Mesenchymal stem cell (in vitro differentiated cells and primary cell): ENCODE measurements at regions not wholly inside any gene's neighbourhood (a gene's known extent, or its start where the extent isn't known, plus 50 kb on each side); places are given as distances from the start of the nearest gene placed in this dataset.

ENCODE experiments used
- DNase-seq: peaks from one replicate; pipeline ENCODE4 v3.0.0-alpha.2; 2013
- H2AFZ ChIP-seq: one replicate; pipeline ENCODE4 v1.6.1; 2013; ENCODE audit warnings: low read depth, mild to moderate bottlenecking, control low read depth, inconsistent platforms, low read length, moderate library complexity
- H2AK5ac ChIP-seq: 2 replicates; pipeline ENCODE4 v1.6.1; 2013; ENCODE audit warnings: low read length, moderate library complexity, mild to moderate bottlenecking, inconsistent platforms; ENCODE audit not compliant: severe bottlenecking
- H2BK120ac ChIP-seq: one replicate; pipeline ENCODE4 v1.6.1; 2013; ENCODE audit warnings: low read depth, mild to moderate bottlenecking, inconsistent platforms, low read length, moderate library complexity
- H2BK12ac ChIP-seq, 2 experiments: one replicate each; pipeline ENCODE4 v1.6.1; 2013; ENCODE audit warnings: inconsistent platforms in 2 of 2, low read length in 2 of 2, mild to moderate bottlenecking in 2 of 2, moderate library complexity in 2 of 2, control low read depth in 1 of 2
- H2BK15ac ChIP-seq: one replicate; pipeline ENCODE4 v1.6.1; 2013; ENCODE audit warnings: mild to moderate bottlenecking, low read depth, inconsistent platforms; ENCODE audit not compliant: poor library complexity, severe bottlenecking
- H2BK5ac ChIP-seq: 2 replicates; pipeline ENCODE4 v1.6.1; 2013; ENCODE audit warnings: low read depth, mild to moderate bottlenecking, low read length, control low read depth, inconsistent platforms; ENCODE audit not compliant: poor library complexity, severe bottlenecking
- H3K14ac ChIP-seq, 2 experiments: one replicate each; pipeline ENCODE4 v1.6.1; 2013; ENCODE audit warnings: inconsistent platforms in 2 of 2, low read length in 2 of 2, control low read depth in 1 of 2, mild to moderate bottlenecking in 1 of 2, moderate library complexity in 1 of 2
- H3K18ac ChIP-seq, 2 experiments: one replicate each; pipeline ENCODE4 v1.6.1; 2013; ENCODE audit warnings: inconsistent platforms in 2 of 2, low read length in 2 of 2, control low read depth in 1 of 2, low read depth in 1 of 2, mild to moderate bottlenecking in 1 of 2
- H3K23ac ChIP-seq, 2 experiments: one replicate each; pipeline ENCODE4 v1.6.1; 2013; ENCODE audit warnings: inconsistent platforms in 2 of 2, low read length in 2 of 2, mild to moderate bottlenecking in 2 of 2, moderate library complexity in 2 of 2, control low read depth in 1 of 2
- H3K27ac ChIP-seq: 2 replicates; pipeline ENCODE4 v1.5.1; 2013; ENCODE audit warnings: mild to moderate bottlenecking, moderate library complexity, low read length, control low read depth, inconsistent platforms; ENCODE audit not compliant: poor library complexity, severe bottlenecking
- H3K27me3 ChIP-seq, 2 experiments: 2 replicates each; pipeline versions ENCODE4 v1.6.1 to v1.7.0; 2013; ENCODE audit warnings: low read length in 2 of 2, mild to moderate bottlenecking in 2 of 2, moderate library complexity in 2 of 2, control low read depth in 1 of 2, inconsistent platforms in 1 of 2; ENCODE audit not compliant: control insufficient read depth in 1 of 2, insufficient read depth in 1 of 2
- H3K36me3 ChIP-seq, 2 experiments: 2 replicates each; pipeline versions ENCODE4 v1.6.1 to v1.7.0; 2013; ENCODE audit warnings: low read length in 2 of 2, control low read depth in 1 of 2, inconsistent platforms in 1 of 2, low read depth in 1 of 2, mild to moderate bottlenecking in 1 of 2; ENCODE audit not compliant: insufficient read depth in 2 of 2, control insufficient read depth in 1 of 2
- H3K4ac ChIP-seq, 2 experiments: one replicate each; pipeline ENCODE4 v1.6.1; 2013; ENCODE audit warnings: inconsistent platforms in 2 of 2, low read length in 2 of 2, mild to moderate bottlenecking in 2 of 2, moderate library complexity in 2 of 2, control low read depth in 1 of 2, low read depth in 1 of 2
- H3K4me1 ChIP-seq: 2 replicates; pipeline ENCODE4 v1.6.1; 2013; ENCODE audit warnings: low read depth, low read length, control low read depth; ENCODE audit not compliant: control insufficient read depth, insufficient read depth
- H3K4me2 ChIP-seq: 2 replicates; pipeline ENCODE4 v1.6.1; 2013; ENCODE audit warnings: low read length, mild to moderate bottlenecking, inconsistent platforms; ENCODE audit not compliant: poor library complexity, severe bottlenecking
- H3K4me3 ChIP-seq, 2 experiments: 2 replicates each; pipeline versions ENCODE4 v1.5.1 to v1.7.0; 2013; ENCODE audit warnings: low read length in 2 of 2, mild to moderate bottlenecking in 2 of 2, control low read depth in 1 of 2, low read depth in 1 of 2; ENCODE audit not compliant: insufficient read depth in 1 of 2
- H3K79me1 ChIP-seq: replicated peaks from 2 replicates; pipeline ENCODE4 v1.6.1; 2013; ENCODE audit warnings: mild to moderate bottlenecking, control low read depth, low read length, inconsistent platforms; ENCODE audit not compliant: poor library complexity, severe bottlenecking
- H3K9ac ChIP-seq: 2 replicates; pipeline ENCODE4 v1.7.0; 2013; ENCODE audit warnings: mild to moderate bottlenecking, low read length, moderate library complexity
- H3K9me3 ChIP-seq: 2 replicates; pipeline ENCODE4 v1.7.0; 2013; ENCODE audit warnings: mild to moderate bottlenecking, low read length; ENCODE audit not compliant: control insufficient read depth
- H4K8ac ChIP-seq: one replicate; pipeline ENCODE4 v1.6.1; 2013; ENCODE audit warnings: inconsistent platforms, mild to moderate bottlenecking, low read length, moderate library complexity
- H4K91ac ChIP-seq: one replicate; pipeline ENCODE4 v1.6.1; 2013; ENCODE audit warnings: mild to moderate bottlenecking, low read length, inconsistent platforms
- WGBS: methylation state at CpG from one replicate; pipeline ENCODE4 v1.1.7; 2013; ENCODE audit warnings: mixed read lengths; 5-methylcytosine and 5-hydroxymethylcytosine counted together

- Histone ChIP-seq H2BK5ac (no peak overlapping the region), H3K4ac (no peak overlapping the region), H3K27ac (no peak overlapping the region), H3K9ac (no peak overlapping the region), H3K18ac (no peak overlapping the region), H2BK12ac (no peak overlapping the region), H2AK5ac (no peak overlapping the region), H3K23ac (no peak overlapping the region), H3K4me2 (no peak overlapping the region), H4K8ac (no peak overlapping the region), H4K91ac (no peak overlapping the region), H3K4me3 (no peak overlapping the region), H2BK120ac (no peak overlapping the region), H3K4me1 (no peaks in the 10 kb centered on the region), H3K27me3 (peaks cover 5 to 40% of the 10 kb centered on the region in 2 experiments), H3K79me1 (no peaks in the 10 kb centered on the region), H2BK15ac (no peak overlapping the region), H3K9me3 (no peaks in the 10 kb centered on the region), H3K36me3 (no peaks in the 10 kb centered on the region), H3K14ac (no peak overlapping the region), H2AFZ (no peak overlapping the region)
- no peak for DNase-seq
- 88% methylated on average over 5 of the region's 5 CpGs for WGBS
These were observed 112.5 kb downstream of the WDR11 start for GRCh38 chr10:120963594-120964220.

GRCh38 chr10:120966657-120967045 lies 115.5 kb downstream of the WDR11 start:
- Histone ChIP-seq H4K91ac (no peak overlapping the region), H3K4me2 (no peak overlapping the region), H2BK5ac (no peak overlapping the region), H3K18ac (no peak overlapping the region), H3K9me3 (no peaks in the 10 kb centered on the region), H3K4me1 (no peaks in the 10 kb centered on the region), H3K4ac (no peak overlapping the region), H3K23ac (no peak overlapping the region), H2BK15ac (no peak overlapping the region), H2AK5ac (no peak overlapping the region), H3K27ac (no peak overlapping the region), H4K8ac (no peak overlapping the region), H3K14ac (no peak overlapping the region), H3K79me1 (no peaks in the 10 kb centered on the region), H3K9ac (no peak overlapping the region), H3K4me3 (no peak overlapping the region), H3K36me3 (no peaks in the 10 kb centered on the region), H2AFZ (no peak overlapping the region), H2BK12ac (no peak overlapping the region), H3K27me3 (peaks cover 5 to 53% of the 10 kb centered on the region in 2 experiments), H2BK120ac (no peak overlapping the region)
- 87% methylated on average over 3 of the region's 6 CpGs for WGBS
- no peak for DNase-seq

- no peaks in the 10 kb centered on the region for H3K4me1 ChIP-seq
- peaks cover 0 to 52% of the 10 kb centered on the region in 2 experiments for H3K27me3 ChIP-seq
- peaks cover 11% of the 10 kb centered on the region for H3K9me3 ChIP-seq
- no peaks in the 10 kb centered on the region for H3K36me3 ChIP-seq
- no peak overlapping the region for H2AK5ac ChIP-seq
- H2BK5ac ChIP-seq = no peak overlapping the region
- H3K14ac ChIP-seq = no peak overlapping the region
- no peak overlapping the region for H3K4ac ChIP-seq
- WGBS = 68% methylated on average over 3 of the region's 5 CpGs
- no peak overlapping the region for H2BK120ac ChIP-seq
- no peak overlapping the region for H3K23ac ChIP-seq
- no peak overlapping the region for H3K18ac ChIP-seq
- H3K9ac ChIP-seq = no peak overlapping the region
- no peak overlapping the region for H4K8ac ChIP-seq
- no peak overlapping the region for H3K4me3 ChIP-seq
- H2AFZ ChIP-seq = no peak overlapping the region
- H3K79me1 ChIP-seq = no peaks in the 10 kb centered on the region
- no peak overlapping the region for H2BK15ac ChIP-seq
- DNase-seq = peak; percentile 47
- H4K91ac ChIP-seq = no peak overlapping the region
- no peak overlapping the region for H3K4me2 ChIP-seq
- no peak overlapping the region for H2BK12ac ChIP-seq
- H3K27ac ChIP-seq = no peak overlapping the region
These were observed 118.1 kb downstream of the WDR11 start for GRCh38 chr10:120969219-120969645.

GRCh38 chr10:120970595-120971529 lies 119.7 kb downstream of the WDR11 start:
- Histone ChIP-seq H3K27me3 (peaks cover 0 to 44% of the 10 kb centered on the region in 2 experiments), H2BK5ac (no peak overlapping the region)

More at GRCh38 chr10:120970595-120971529, 119.7 kb downstream of the WDR11 start:
- no peak overlapping the region for H2AFZ ChIP-seq
- H3K79me1 ChIP-seq = no peaks in the 10 kb centered on the region
- H3K4me1 ChIP-seq = no peaks in the 10 kb centered on the region
- 84% methylated on average over 6 of the region's 9 CpGs for WGBS
- no peak overlapping the region for H3K14ac ChIP-seq
- no peak overlapping the region for H3K23ac ChIP-seq
- no peak overlapping the region for H4K8ac ChIP-seq
- H3K4me3 ChIP-seq = no peak overlapping the region
- H3K27ac ChIP-seq = no peak overlapping the region
- H4K91ac ChIP-seq = no peak overlapping the region
- peaks cover 26% of the 10 kb centered on the region for H3K9me3 ChIP-seq
- H3K4ac ChIP-seq = no peak overlapping the region
- no peaks in the 10 kb centered on the region for H3K36me3 ChIP-seq
- H3K9ac ChIP-seq = no peak overlapping the region
- H3K4me2 ChIP-seq = no peak overlapping the region
- no peak overlapping the region for H3K18ac ChIP-seq
- H2BK15ac ChIP-seq = no peak overlapping the region
- H2BK12ac ChIP-seq = no peak overlapping the region
- DNase-seq = no peak
- no peak overlapping the region for H2BK120ac ChIP-seq
- H2AK5ac ChIP-seq = no peak overlapping the region
